Ammon's horn (tissue), 1 donor: ENCODE measurements at regions not wholly inside any gene's neighbourhood (a gene's known extent, or its start where the extent isn't known, plus 50 kb on each side); places are given as distances from the start of the nearest gene placed in this dataset.

Experiments used
- DNase-seq: peaks from one replicate; pipeline ENCODE4 v3.0.0-alpha.2; 2016; ENCODE audit warnings: low spot score

DNA sequence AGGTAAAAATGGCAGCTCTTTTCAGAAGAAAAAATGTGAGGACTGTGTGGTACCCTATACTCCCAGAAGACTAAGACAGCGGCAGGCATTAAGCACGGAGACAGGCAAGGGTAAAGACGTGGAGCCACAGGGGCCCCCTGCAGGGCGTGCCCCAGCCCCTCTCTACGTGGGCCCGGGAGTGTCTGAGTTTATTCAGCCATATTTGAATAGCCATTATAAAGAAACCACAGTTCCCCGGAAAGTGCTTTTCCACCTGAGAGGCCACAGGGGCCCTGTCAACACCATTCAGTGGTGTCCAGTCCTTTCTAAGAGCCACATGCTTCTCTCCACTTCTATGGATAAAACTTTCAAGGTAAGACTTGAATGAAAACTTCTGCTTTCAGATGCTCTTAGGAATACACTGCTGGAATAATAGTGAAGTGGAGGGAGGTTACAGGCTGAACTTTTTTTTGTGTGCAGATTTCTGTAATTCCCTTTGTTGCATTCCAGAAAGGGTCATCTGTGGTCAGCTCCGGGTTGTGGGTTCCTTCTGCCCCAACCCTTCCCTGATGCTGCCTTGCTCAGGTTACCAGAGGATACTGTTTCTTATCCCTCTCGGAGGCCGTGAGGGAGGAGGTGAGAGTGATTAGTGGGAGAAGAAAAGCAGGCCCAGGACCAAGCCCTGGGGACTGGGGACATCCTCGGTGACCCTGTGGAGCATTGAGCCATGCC, 58.4 kb downstream of the SLC25A47 start:
- no peak for DNase-seq

DNA sequence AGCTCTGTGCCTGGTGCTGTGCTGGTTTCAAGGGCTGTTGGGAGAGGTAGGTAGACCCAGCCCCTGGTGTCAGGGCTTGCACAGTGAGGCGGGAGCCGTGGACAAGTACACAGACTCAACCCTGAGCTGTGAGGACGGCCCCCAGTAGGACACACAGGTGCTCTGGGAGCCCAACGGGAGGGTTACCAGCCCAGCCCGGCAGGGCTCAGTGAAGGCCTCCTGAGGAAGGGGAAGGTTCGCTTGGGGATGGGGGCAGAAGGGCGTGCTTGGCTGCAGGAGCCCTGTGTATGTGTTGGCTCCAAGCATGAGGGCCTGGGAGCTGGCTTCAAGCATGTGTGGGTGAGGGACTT, 58.9 kb downstream of the SLC25A47 start:
- no peak for DNase-seq

DNA sequence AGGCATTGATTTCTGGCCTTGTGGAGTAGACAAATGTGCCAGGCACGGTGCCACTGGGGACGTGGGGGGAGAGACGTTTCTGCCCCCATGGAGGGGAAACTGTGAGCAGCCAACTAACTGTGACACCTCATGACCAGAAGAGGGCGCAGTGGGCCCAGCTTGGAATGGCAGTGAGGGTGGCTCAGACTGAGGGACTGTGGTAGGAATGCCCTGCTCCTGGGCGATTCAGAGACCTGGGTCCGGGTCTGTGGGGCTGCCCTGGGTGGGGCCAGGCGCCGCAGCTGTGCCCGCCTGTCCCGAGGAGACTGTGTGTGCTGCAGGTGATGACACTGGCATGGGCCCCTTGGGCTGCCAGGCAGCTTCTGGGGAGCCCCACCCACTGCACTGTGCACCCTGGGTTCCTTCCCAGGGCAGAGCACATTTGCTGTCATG, 60.6 kb downstream of the SLC25A47 start:
- peak; percentile 69 for DNase-seq

DNA sequence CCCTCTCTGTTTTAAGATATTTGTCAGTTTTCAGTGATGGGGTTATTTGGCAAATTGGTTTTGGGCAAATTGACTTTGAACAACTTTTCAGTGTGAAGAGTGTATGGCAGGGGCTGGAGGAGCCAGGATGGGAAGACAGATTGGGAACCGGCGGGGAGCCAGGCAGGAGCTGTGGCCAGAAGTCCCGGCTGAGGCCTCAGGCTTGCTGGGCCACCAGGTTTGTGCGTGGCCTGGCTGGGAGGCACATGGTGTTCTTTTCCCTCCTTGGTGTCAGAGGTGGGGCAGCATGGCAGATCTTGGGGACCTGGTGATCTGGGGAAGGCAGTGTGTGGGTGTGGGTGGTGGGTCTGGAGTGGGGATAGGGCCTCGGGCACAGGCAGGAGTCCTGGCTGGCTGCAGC, 61.1 kb downstream of the SLC25A47 start:
- DNase-seq = no peak

DNA sequence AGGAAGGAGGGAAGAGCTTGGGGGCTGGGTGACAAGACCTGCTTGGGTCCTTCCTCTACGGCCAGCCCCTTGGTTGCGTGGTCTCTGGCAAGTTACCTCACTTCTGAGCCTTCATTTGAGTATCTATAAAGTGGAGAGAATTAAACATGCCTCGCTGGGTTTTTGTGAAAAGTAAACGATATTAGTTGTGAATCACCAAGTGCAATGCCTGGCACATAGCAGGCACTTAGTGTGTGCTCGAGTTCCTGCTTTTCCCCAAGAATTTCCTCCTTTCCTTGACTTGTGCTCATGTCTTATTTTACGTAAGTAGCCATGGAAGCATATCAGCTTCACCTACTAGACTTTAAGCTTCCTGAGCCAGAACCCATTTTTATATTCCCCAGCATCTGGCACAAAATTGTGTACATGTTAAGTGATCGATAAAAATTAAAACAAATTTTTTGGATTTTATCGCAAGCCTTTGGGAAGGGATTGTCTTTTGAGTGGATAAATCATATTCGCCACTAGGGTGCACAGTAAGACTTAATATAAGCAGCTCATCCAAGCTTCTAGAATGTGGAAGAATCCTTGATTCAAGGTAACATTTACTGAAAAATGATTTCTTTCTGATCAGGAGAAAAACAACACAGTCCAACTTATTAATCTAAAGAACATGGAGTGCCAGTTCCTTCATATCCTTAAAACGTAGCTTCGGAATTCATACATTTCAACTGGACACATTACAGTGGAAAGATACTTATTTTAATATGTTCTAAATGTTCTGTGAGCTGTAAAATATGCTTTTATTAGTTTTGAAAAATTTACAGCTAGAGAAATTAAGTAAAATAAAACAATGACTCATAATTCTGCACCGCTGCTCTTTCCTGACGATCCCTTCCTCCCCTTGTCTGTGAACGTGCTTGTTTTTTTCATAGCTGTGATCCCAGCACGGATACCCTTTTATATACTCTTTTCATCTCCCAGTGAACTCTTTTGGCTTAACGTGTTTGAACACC, 62.0 kb downstream of the SLC25A47 start:
- DNase-seq = peak; percentile 72

DNA sequence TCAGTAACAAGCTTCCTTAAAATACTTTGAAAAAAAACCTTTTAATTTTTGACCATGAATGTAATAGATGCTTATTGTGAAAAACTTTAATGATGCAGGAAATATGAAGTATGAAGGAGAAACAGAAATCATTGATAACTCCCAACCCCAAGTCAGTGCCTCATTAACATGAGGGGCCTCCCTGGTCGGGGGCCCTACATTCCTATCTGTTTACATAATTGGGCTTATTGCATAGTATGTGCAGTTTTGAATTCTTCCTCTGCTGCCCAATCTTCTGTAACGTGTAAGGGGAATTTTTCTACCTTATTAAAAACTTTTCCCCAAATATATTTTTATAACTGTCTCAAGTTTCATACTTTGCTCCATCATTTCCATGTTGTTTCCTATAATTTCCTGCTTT, 63.0 kb downstream of the SLC25A47 start:
- DNase-seq = no peak

DNA sequence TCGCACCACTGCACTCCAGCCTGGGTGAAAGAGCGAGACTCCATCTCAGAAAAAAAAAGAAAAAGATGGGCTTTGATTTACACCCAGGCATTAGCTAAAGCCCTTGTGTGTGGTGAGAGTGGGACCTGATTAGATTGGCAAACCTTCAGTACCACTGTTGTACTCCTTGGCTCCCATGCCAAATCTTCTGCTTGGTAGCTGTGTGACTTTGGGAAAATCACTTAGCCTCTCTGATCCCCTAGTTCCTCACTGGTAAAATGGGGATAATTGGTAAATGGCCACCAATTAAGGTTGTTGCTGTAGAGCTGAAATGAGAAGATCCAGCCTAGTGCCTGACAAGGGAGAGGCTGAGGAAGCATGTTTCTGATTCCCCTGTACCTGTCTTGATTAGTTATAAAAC, 63.7 kb downstream of the SLC25A47 start:
- DNase-seq = no peak

DNA sequence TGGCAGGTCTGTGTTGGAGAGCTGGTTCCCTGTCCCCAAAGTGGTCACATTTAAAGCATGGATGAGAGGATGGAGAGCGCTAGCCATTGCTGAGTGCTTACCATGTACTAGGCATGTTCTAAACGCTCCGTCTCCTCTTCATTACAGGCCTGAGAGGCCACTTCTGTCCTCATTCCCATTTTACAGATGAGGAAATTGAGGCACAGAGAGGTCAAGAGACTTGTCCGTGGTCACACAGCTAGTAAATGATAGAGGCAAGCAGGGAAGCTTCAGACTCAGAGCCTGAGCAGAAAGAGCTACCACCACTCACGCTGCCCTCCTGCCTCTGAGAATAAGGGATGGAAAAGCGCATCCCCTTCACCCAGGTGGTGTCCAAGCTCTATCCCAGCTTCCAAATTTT, 64.3 kb downstream of the SLC25A47 start:
- no peak for DNase-seq

DNA sequence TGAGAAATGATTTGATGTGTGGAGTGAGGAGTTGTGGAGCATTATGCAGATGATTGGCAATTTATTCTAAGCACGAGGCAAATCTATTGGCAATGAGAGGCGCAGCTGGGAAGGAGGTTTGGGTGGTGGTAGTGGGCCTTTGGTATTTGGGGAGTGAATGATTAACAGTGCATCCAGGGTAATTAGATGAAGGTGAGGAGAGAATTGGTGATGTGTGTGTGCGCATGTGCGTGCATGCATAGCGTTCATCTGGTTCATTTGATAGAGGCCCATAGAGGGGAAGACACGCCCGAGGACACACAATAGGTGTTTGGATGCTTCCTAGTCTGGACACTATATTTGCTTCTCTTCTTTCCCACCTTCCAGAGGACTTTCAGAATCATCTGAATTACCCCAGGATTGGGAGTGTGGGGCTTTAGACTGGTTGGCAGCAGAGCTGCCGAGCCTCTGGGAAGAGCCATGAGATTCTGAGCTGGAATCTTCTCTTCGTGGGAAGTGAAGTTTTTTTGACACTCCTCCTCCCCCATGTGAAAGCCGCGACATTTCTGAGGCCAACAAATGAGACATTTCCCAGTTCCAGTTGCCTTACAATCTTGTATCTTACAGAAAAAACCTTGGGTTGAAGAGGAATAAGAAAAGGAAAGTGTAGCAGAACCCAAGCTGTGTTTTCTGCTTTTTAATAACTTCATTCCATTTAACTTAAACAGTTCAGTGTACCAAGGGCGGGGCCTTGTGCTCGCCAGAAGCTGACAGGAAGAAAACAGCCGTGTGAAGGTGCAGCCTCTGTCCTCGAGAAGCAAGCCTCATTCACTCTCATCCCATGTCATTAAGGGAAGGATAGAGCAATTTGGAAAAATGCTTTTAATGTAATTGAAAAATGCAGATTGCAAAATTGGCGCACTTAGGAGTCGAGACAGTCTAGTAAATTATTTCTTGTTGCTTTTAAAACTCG, 65.2 kb downstream of the SLC25A47 start:
- no peak for DNase-seq

DNA sequence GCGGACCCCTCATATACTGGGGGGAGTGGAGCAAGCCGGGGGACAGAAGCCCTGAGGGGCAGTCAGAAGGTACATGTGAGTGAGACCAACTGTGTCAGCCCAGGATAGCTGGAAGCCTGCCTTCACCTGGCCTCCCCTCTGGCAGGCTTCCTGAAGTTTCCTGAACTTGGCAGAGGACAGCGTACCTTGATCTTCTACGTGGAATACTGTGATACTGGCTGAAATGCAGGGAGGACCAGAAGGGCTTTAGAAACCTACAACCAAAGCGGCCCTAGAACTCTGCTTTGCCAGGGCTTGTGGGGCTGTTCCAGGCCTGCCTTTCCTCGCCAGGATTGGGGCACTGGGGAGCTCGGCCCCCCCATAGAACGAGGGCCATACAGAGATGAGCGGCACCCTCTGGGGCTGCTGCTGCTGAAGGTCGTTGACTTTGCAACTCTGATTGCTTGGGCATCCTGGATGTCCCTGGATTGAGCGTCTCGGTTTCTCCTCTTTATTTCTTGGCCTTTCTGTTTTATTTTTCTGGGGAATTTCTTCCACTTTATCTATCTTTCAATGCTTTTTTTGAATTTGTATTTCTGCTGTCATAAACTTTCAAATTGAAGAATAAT, 66.5 kb downstream of the SLC25A47 start:
- DNase-seq = no peak

DNA sequence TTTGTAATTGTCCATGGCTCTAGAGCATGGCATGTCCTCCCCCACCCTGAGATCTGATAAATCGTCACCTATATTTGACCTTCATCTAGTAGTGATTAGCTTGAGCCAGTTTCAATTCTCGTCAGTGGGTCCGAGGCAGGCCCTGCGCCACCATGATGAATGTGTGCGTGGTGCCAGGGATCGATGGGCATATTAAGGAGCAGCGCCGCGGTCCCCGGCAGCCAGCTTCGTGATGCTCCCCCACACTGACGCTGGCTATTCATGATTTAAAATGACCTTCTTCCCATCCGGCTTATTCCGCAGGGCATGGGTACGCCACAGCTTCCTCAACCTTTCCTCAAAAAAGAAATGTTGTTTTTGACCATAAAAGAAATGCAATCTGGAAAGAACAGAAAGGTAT, 68.0 kb downstream of the SLC25A47 start:
- DNase-seq = no peak

DNA sequence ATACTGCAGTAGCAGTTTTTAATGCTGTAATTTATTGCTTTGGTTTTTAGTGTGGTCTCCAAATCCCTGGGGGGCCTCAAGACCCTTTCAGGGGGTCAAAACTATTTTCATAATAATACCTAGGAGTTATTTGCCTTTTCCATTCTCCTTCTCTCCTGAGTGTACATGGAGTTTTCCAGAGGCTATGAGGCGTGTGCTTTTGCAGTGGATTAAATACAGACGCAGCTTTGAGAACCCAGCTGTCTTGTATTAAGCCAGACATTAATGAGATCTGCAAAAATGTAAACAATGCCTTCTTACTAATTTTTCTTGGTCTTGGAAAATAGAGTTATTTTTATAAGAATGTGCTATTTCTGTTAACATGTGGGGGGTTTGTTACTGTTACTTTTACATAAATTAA, 68.6 kb downstream of the SLC25A47 start:
- DNase-seq = no peak

DNA sequence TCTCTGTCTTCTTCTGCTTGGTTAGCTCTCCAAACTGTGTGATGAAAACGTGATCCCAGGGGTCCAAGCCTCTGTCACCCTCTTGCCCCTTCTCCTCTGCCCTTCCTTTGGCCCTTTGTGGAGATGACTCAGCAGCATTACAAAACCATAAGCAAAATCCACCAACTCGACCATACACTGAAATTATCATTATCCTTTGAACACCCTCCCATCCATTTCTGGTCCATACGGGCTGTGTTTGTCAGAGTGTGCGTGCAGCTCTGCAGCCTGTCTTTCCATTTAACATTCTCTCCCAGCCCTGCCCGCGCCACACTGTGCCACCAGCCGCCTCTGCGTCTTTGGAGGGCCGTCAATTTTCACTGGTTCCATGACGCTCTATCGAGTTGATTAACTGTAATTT, 69.2 kb downstream of the SLC25A47 start:
- DNase-seq = no peak

DNA sequence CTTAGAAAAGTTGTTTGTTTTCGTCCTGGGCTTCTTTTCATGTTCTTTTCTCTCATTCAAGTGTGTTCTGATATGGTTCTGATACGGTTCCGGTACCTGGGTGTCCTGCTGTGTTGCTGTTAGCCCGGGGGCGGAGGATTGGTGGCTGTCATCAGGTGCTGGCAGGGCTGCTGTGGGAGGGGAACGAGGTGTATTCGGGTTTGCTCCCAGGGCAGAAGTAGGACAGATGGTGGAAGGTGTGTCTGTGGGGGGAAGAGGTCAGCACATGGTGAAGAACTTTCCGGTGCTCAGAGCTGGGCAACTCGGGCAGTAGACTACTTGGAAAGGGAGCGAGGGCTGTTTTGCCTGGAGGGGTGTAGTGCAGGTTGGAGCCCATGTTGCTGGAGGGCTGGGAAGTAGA, 70.2 kb downstream of the SLC25A47 start:
- no peak for DNase-seq

DNA sequence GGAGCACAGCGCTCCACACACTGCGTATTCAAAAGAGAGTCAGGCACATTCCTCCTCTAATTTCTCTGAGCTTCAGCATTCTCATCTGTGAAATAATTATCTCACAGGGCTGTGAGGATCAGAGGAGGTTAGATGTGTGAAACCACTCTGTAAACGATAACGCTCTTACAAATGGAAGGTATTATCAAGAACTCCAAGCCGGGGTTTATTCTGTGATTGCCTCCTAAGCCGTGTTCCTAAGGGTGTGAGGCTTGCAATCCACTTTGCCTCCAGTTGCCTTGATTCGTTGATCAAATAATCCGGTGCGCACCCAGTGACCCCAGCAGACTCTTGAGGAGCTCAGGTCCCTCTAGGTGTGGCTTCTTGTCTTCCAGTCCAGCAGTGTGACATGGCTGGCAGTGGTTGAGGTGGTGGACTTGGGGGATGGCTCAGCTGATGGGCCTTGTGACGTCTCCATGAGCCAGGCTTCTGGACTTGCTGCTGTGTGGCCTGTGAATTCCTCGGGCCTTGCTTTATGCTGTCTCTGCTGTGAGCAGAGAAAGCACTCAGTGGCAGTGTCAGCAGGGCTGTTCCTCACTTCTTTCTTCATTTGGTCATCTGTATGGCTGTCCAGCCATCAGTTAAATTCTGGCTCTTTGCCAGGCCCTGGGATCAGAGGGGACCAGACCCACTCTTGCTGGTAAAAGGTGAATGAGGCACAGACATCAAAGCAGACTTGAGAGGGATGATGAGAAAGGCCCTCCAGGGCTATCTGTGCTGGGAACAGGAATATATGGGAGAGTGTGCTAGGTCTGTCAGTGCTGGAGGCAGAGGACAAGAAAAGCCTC, 71.0 kb downstream of the SLC25A47 start:
- DNase-seq = no peak

DNA sequence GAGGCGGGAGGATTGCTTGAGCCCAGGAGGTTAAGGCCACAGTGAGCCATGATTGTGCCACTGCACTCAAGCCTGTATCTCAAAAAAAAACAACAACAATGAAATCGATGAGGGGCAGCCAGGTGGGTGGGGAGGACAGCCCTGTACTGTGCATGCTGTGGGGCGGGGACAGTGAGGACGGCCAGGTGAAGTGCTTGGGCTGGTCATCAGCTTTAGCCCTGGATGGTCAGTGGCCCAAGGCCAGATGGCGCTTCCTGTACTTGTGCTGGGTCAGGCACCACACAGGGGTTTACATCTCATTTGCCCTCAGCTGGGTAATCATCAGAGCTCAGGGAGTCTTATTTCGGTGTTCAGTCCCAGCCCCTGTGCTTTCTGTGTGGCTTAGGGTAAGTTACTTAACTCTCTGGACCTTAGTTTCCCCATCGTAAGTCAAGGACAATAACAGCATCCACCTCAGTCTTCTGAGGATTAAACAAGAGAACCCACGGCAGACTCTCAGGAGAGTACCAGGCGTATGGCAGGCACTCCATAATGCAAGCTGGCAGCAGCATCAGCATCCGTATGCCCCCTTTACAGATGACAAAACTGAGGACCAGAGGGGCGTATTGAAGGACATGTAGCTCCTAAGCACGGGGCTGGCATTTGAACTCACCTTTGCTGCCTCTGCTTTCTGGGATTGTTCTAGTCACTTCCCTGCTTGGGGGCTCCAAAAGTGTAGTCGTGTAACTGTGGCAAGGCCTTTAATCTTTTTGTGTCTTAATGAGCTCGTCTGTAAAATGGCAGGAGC, 71.9 kb downstream of the SLC25A47 start:
- DNase-seq = no peak

DNA sequence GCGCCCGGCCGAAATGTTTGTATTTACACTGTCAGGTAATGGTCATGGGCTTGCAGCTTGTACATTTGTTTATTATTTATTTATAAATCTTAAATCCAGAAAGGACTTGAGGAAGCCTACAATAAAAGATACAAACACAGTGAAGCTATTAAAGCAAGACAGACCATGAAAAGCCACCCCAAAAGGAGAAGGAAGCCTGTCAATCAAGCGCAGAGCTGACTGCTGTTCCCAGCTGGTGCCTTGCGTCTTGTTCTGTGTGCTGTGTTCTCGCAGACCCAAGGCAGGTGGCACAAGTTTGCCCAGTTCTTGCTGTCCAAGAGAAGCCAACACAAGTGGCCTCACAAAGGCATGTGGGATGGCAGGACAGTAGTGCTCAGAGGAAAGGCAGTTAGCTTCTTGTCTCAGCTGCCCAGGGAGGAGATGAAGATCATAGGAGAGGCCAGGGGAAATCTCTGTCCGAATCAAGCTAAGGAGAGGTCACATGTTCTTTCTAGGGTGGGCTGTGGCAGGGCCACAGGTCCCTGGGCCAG, 73.2 kb downstream of the SLC25A47 start:
- DNase-seq = no peak

DNA sequence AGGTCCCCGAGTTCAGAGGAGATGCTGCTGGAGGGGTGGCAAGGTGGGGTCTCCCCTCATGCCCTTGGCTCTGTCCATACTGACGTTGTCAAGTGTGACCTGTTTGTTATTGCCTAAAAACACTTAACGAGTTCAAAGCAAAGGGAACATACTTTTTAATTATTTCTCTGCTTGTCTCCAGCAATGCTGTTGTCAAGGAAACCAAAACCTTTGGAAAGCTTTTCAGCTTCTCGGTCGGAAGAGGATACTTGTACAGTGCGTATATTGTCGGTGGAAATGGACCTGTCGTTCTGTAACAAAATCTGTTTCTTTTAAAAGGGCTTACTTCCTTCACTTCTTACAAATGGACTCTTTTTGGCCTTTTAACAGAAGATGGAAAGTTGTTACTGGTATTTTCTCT, 73.9 kb downstream of the SLC25A47 start:
- DNase-seq = no peak

DNA sequence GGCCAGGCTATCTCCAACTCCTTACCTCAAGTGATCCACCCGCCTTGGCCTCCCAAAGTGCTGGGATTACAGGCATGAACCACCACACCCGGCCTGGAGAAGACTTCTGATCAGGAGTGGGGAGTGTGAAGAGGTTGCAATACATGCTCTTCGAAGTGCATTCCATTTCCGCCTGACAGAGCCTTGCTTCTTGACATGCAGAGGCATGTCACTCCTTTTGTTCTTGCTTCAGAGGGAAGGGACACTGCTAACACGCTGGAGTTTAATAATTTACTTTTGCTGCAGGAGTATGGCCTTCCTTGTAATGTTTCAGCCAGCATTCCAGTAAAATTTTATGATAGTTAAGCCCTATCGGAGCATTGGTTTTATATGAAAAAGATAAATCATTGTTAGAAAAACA, 74.9 kb downstream of the SLC25A47 start:
- no peak for DNase-seq
